ENCODE measurements at regions not wholly inside any gene's neighbourhood (a gene's known extent, or its start where the extent isn't known, plus 50 kb on each side); places are given as distances from the start of the nearest gene placed in this dataset.

GRCh38 chr5:103910011-103910410 is 347.4 kb upstream of the NUDT12 start:
- Histone ChIP-seq H3K4me1 (no peaks in the 10 kb centered on the region), H3K27ac (no peak overlapping the region), H3K4me3 (no peak overlapping the region), H3K9ac (no peak overlapping the region), H4K20me1 (no peaks in the 10 kb centered on the region), H3K4me2 (no peak overlapping the region), H3K36me3 (no peaks in the 10 kb centered on the region), H3K27me3 (no peaks in the 10 kb centered on the region), H3K9me3 (no peaks in the 10 kb centered on the region)
- TF ChIP-seq Cebpa-rat (IDR thresholded peaks at IDR 0.05), result no peak

- Histone ChIP-seq H3K9ac (no peak overlapping the region), H3K9me3 (no peaks in the 10 kb centered on the region), H3K36me3 (no peaks in the 10 kb centered on the region), H3K27me3 (no peaks in the 10 kb centered on the region), H3K4me1 (no peaks in the 10 kb centered on the region), H3K27ac (no peak overlapping the region), H4K20me1 (no peaks in the 10 kb centered on the region), H3K4me2 (no peak overlapping the region), H3K4me3 (no peak overlapping the region)
- TF ChIP-seq Cebpa-rat (IDR thresholded peaks at IDR 0.05), result no peak
Measured at GRCh38 chr5:103909391-103909790, 346.8 kb upstream of the NUDT12 start.

GRCh38 chr5:103908336-103909080 is 345.9 kb upstream of the NUDT12 start:
- no peaks in the 10 kb centered on the region for H3K9me3 ChIP-seq
- no peaks in the 10 kb centered on the region for H4K20me1 ChIP-seq
- no peak overlapping the region for H3K4me2 ChIP-seq
- H3K27ac ChIP-seq, result no peak overlapping the region
- no peaks in the 10 kb centered on the region for H3K36me3 ChIP-seq
- TF ChIP-seq Cebpa-rat (IDR thresholded peaks at IDR 0.05), result no peak
- H3K4me3 ChIP-seq, result no peak overlapping the region
- H3K9ac ChIP-seq, result no peak overlapping the region
- no peaks in the 10 kb centered on the region for H3K4me1 ChIP-seq
- no peaks in the 10 kb centered on the region for H3K27me3 ChIP-seq

DNA sequence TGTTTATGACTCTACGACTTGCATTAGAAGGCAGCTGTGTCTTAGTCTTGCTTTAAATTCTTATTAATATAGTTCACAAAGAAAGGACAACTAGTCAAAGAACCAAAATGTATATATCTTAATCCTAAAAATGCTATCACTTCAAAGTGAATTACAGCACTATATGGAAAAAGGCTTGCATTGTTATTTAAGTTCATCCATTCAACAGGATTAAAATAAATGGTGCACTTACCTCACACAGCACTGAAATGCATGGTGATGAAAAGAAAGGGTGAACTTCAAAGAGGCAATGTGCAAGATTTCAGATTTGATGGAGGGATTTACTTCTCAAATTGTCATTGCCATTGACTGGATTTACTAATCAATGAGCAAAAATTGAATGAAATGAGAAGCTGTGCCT is 344.4 kb upstream of the NUDT12 start:
- Histone ChIP-seq H3K27me3 (no peaks in the 10 kb centered on the region), H3K4me1 (no peaks in the 10 kb centered on the region), H4K20me1 (no peaks in the 10 kb centered on the region), H3K9ac (no peak overlapping the region), H3K4me3 (no peak overlapping the region), H3K9me3 (no peaks in the 10 kb centered on the region), H3K27ac (no peak overlapping the region), H3K4me2 (no peak overlapping the region), H3K36me3 (no peaks in the 10 kb centered on the region)
- no peak for TF ChIP-seq Cebpa-rat (IDR thresholded peaks at IDR 0.05)

DNA sequence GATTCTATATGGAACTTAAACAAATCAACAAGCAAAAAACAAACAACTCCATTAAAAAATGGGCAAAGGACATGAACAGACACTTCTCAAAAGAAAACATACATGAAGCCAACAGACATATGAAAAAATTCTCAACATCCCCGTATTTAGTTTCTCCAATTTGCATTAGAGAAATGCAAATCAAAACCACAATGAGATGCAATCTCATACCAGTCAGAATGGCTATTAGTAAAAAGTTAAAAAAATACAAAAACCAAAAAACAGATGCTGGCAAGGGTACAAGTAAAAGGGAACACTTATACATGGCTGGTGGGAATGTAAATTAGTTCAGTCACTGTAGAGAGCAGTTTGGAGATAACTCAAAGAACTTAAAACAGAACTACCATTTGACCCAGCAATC is 342.1 kb upstream of the NUDT12 start:
- Histone ChIP-seq H3K9ac (no peak overlapping the region), H3K9me3 (no peaks in the 10 kb centered on the region), H3K4me3 (no peak overlapping the region), H3K36me3 (no peaks in the 10 kb centered on the region), H3K27ac (no peak overlapping the region), H4K20me1 (no peaks in the 10 kb centered on the region), H3K4me1 (no peaks in the 10 kb centered on the region), H3K27me3 (no peaks in the 10 kb centered on the region), H3K4me2 (no peak overlapping the region)
- no peak for TF ChIP-seq Cebpa-rat (IDR thresholded peaks at IDR 0.05)

DNA sequence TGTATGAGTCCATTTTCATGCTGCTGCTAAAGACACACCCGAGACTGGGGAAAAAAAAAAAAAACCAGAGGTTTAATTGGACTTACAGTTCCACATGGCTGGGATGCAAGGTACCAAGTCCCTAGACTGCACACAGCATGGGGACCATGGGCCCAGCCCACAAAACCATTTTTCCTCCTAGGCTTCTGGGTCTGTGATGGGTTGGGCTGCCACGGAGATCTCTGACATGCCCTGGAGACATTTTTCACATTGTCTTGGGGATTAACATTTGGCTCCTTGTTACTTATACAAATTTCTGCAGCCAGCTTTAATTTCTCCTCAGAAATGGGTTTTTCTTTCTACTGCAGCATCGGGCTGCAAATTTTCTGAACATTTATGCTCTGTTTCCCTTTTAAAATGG is 340.3 kb upstream of the NUDT12 start:
- Histone ChIP-seq H3K27me3 (no peaks in the 10 kb centered on the region), H3K4me3 (no peak overlapping the region), H3K9ac (no peak overlapping the region), H3K27ac (no peak overlapping the region), H3K9me3 (0 out of 2 replicates have a peak, but pooled peaks cover 4% of the 10 kb centered on the region), H3K4me1 (no peaks in the 10 kb centered on the region), H3K36me3 (no peaks in the 10 kb centered on the region), H4K20me1 (no peaks in the 10 kb centered on the region), H3K4me2 (no peak overlapping the region)
- no peak for TF ChIP-seq Cebpa-rat (IDR thresholded peaks at IDR 0.05)

- H3K4me3 ChIP-seq, result no peak overlapping the region
- no peaks in the 10 kb centered on the region for H3K4me1 ChIP-seq
- no peak overlapping the region for H3K27ac ChIP-seq
- H3K27me3 ChIP-seq, result no peaks in the 10 kb centered on the region
- H4K20me1 ChIP-seq, result no peaks in the 10 kb centered on the region
- H3K4me2 ChIP-seq, result no peak overlapping the region
- H3K36me3 ChIP-seq, result no peaks in the 10 kb centered on the region
- no peak for TF ChIP-seq Cebpa-rat (IDR thresholded peaks at IDR 0.05)
- no peak overlapping the region for H3K9ac ChIP-seq
- 0 out of 2 replicates have a peak, but pooled peaks cover 4% of the 10 kb centered on the region for H3K9me3 ChIP-seq
Measured at GRCh38 chr5:103901885-103902284, 339.3 kb upstream of the NUDT12 start.

- H3K27ac ChIP-seq, result no peak overlapping the region
- H3K4me3 ChIP-seq, result no peak overlapping the region
- no peaks in the 10 kb centered on the region for H3K4me1 ChIP-seq
- no peak overlapping the region for H3K9ac ChIP-seq
- H3K9me3 ChIP-seq, result 0 out of 2 replicates have a peak, but pooled peaks cover 4% of the 10 kb centered on the region
- no peaks in the 10 kb centered on the region for H3K36me3 ChIP-seq
- TF ChIP-seq Cebpa-rat (IDR thresholded peaks at IDR 0.05), result no peak
- H3K27me3 ChIP-seq, result no peaks in the 10 kb centered on the region
- H4K20me1 ChIP-seq, result no peaks in the 10 kb centered on the region
- no peak overlapping the region for H3K4me2 ChIP-seq
Measured at GRCh38 chr5:103896593-103896992, 334.0 kb upstream of the NUDT12 start.

GRCh38 chr5:103895738-103896137 is 333.1 kb upstream of the NUDT12 start:
- H3K27ac ChIP-seq, result no peak overlapping the region
- H3K27me3 ChIP-seq, result no peaks in the 10 kb centered on the region
- H3K9me3 ChIP-seq, result 0 out of 2 replicates have a peak, but pooled peaks cover 4% of the 10 kb centered on the region
- no peak overlapping the region for H3K4me2 ChIP-seq
- H4K20me1 ChIP-seq, result no peaks in the 10 kb centered on the region
- no peak overlapping the region for H3K4me3 ChIP-seq
- H3K36me3 ChIP-seq, result no peaks in the 10 kb centered on the region
- H3K4me1 ChIP-seq, result no peaks in the 10 kb centered on the region
- H3K9ac ChIP-seq, result no peak overlapping the region
- no peak for TF ChIP-seq Cebpa-rat (IDR thresholded peaks at IDR 0.05)

- Histone ChIP-seq H3K27ac (no peak overlapping the region), H3K36me3 (no peaks in the 10 kb centered on the region), H3K9ac (no peak overlapping the region), H3K4me2 (no peak overlapping the region), H3K9me3 (0 out of 2 replicates have a peak, but pooled peaks cover 4% of the 10 kb centered on the region), H3K4me1 (no peaks in the 10 kb centered on the region), H4K20me1 (no peaks in the 10 kb centered on the region), H3K4me3 (no peak overlapping the region), H3K27me3 (no peaks in the 10 kb centered on the region)
- TF ChIP-seq Cebpa-rat (IDR thresholded peaks at IDR 0.05), result no peak
Measured at GRCh38 chr5:103894882-103895281, 332.3 kb upstream of the NUDT12 start.
